Activated naive CD4-positive, alpha-beta T cell treated with anti-CD3 and anti-CD28 coated beads, Interleukin-2, amount 50 U/mL, for 16 hours (primary cell): ENCODE measurements at regions not wholly inside any gene's neighbourhood (a gene's known extent, or its start where the extent isn't known, plus 50 kb on each side); places are given as distances from the start of the nearest gene placed in this dataset.
"Not testable (repeated sequence)": the region's sequence is repeated elsewhere in the genome, so short reads cannot be mapped to it uniquely, and the experiment has no call there.

ENCODE experiments used
- DNase-seq: peaks from one replicate; pipeline ENCODE4 v3.0.0-alpha.2; 2020

- DNase-seq = no peak
Measured at GRCh38 chr4:152052451-152053057, 291.7 kb upstream of the GATB start.

GRCh38 chr4:152051332-152051731 lies 290.5 kb upstream of the GATB start:
- not testable (repeated sequence) for DNase-seq

- DNase-seq = no peak
Measured at GRCh38 chr4:152050106-152050505, 289.3 kb upstream of the GATB start.

GRCh38 chr4:152047451-152047850 lies 286.6 kb upstream of the GATB start:
- no peak for DNase-seq

GRCh38 chr4:152045807-152046571 lies 285.2 kb upstream of the GATB start:
- DNase-seq = peak; percentile 14

- no peak for DNase-seq
Measured at GRCh38 chr4:152045449-152045806, 284.6 kb upstream of the GATB start.

GRCh38 chr4:152044331-152045036 lies 283.7 kb upstream of the GATB start:
- DNase-seq = no peak

GRCh38 chr4:152041295-152041694 lies 280.5 kb upstream of the GATB start:
- no peak for DNase-seq

GRCh38 chr4:152039691-152040090 lies 278.9 kb upstream of the GATB start:
- no peak for DNase-seq

- DNase-seq = no peak
Measured at GRCh38 chr4:152039023-152039481, 278.2 kb upstream of the GATB start.

GRCh38 chr4:152038238-152038637 lies 277.4 kb upstream of the GATB start:
- DNase-seq = no peak

GRCh38 chr4:152037435-152037834 lies 276.6 kb upstream of the GATB start:
- DNase-seq = no peak

- no peak for DNase-seq
Measured at GRCh38 chr4:152033621-152034020, 272.8 kb upstream of the GATB start.

GRCh38 chr4:152032722-152033131 lies 271.9 kb upstream of the GATB start:
- no peak for DNase-seq

GRCh38 chr4:152029631-152030030 lies 268.8 kb upstream of the GATB start:
- no peak for DNase-seq

GRCh38 chr4:152028131-152028530 lies 267.3 kb upstream of the GATB start:
- no peak for DNase-seq

GRCh38 chr4:152024881-152025280 lies 264.1 kb upstream of the GATB start:
- DNase-seq = no peak

- DNase-seq = no peak
Measured at GRCh38 chr4:152023674-152024073, 262.9 kb upstream of the GATB start.

- DNase-seq = no peak
Measured at GRCh38 chr4:152022543-152022942, 261.7 kb upstream of the GATB start.

- no peak for DNase-seq
Measured at GRCh38 chr4:152021788-152022438, 261.1 kb upstream of the GATB start.

GRCh38 chr4:152020073-152020472 lies 259.3 kb upstream of the GATB start:
- DNase-seq = no peak

- DNase-seq = no peak
Measured at GRCh38 chr4:152016303-152016620, 255.5 kb upstream of the GATB start.

GRCh38 chr4:152015597-152016302 lies 254.9 kb upstream of the GATB start:
- DNase-seq = no peak
